GM21576 (cell line): ENCODE measurements at regions not wholly inside any gene's neighbourhood (a gene's known extent, or its start where the extent isn't known, plus 50 kb on each side); places are given as distances from the start of the nearest gene placed in this dataset.

ENCODE experiments used
- ATAC-seq: cut with Tn5 transposase; IDR thresholded peaks from one replicate; pipeline ENCODE4 v1.9.1; 2021; ENCODE audit warnings: mild to moderate bottlenecking, moderate library complexity; ENCODE audit not compliant: unreplicated experiment

GRCh38 chr15:31455499-31455898, 128.9 kb downstream of the KLF13 start:
- no peak for ATAC-seq

DNA sequence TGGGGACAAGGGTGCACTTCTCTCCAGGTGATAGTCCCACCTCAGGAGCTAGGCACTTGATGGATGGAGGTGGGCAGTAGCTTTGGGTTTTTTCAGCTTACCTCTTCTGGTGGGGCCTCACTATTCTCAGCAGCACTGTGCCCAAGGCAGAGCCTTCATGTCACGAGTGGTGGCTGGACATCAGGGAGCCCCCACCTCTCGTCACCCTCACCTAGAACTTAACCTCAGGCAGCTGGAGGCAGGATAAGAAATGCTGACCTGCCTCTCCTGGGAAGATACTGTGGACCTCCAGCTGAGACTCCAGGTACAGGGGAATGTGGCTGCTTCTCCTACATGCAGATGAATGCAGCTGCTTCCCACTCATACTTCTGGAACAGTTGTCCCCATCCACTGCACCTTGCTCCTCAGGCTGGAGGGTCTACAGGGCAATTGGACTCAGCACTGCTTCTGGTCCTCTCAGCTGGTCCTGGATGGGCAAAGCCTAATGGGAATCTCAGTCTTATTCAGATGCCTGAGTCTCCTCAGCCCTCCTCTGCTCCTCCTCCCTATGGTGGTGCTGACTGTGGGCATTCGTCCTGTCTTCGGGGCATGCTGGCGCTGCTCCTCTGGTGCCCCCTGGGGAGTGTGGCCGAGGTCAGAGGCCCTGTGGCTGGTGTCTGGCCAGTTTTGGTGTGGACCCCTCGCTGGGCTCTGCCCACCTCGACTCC, 129.9 kb downstream of the KLF13 start:
- ATAC-seq = no peak

DNA sequence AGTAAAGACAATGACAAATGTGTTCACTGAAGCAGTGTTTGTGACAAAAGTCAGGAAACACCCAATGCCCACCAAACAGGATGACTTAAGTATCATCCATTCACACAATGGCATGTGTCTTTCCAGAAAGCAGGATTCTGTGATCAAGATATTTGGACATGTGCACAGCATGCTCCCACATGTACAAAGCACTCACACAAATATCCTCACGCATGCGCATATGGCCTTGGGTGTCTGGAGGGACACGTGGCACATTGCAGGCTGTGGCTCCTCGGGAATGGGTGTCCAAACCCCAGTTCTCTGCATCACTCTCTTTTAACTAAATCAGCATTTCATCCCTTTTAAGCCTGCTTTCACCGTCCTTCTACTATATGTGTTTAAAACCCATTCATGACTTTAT, 130.5 kb downstream of the KLF13 start:
- ATAC-seq = no peak

GRCh38 chr15:31457631-31458526, 131.2 kb downstream of the KLF13 start:
- no peak for ATAC-seq

DNA sequence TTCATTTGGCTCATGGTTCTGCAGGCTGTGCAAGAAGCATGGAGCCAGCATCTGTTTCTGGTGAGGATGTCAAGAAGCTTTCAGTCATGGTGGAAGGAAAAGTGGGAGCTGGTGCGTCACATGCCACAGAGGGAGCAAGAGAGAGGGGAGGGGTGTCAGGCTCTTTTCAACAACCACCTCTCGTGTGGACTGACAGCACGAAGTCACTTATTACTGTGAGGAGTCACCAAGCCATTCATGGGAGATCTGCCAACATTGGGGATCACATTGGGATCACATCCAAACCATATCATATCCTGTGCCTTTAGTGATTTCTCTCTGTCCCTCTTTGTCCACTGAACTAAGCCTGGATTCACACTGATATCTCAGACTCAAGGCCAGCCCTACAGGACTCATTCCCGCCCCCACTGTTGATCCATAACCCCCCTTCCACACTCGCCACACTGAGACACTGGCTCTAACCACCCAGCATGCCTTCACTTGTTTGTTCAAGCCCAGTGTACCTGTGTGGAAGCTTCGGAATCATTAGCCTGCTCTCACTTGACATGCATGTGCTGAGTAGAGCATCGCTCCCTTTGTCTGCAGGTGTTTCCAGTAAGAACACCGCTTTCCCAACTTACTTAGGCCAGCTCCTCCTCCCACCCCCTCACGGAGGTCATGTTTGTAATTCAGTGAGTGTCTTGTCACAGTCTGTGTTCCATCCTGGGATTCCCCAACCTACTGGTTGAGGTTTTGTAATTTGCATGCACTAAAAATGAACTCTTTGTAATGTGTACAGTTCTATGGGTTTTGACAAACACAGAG, 132.2 kb downstream of the KLF13 start:
- peak; percentile 87 for ATAC-seq

GRCh38 chr15:31459400-31459748, 132.7 kb downstream of the KLF13 start:
- no peak for ATAC-seq

- ATAC-seq = no peak
Measured at GRCh38 chr15:31461375-31461774, 134.7 kb downstream of the KLF13 start.

GRCh38 chr15:31461911-31462480, 135.4 kb downstream of the KLF13 start:
- ATAC-seq = no peak

- no peak for ATAC-seq
Measured at GRCh38 chr15:31463521-31464102, 137.0 kb downstream of the KLF13 start.

DNA sequence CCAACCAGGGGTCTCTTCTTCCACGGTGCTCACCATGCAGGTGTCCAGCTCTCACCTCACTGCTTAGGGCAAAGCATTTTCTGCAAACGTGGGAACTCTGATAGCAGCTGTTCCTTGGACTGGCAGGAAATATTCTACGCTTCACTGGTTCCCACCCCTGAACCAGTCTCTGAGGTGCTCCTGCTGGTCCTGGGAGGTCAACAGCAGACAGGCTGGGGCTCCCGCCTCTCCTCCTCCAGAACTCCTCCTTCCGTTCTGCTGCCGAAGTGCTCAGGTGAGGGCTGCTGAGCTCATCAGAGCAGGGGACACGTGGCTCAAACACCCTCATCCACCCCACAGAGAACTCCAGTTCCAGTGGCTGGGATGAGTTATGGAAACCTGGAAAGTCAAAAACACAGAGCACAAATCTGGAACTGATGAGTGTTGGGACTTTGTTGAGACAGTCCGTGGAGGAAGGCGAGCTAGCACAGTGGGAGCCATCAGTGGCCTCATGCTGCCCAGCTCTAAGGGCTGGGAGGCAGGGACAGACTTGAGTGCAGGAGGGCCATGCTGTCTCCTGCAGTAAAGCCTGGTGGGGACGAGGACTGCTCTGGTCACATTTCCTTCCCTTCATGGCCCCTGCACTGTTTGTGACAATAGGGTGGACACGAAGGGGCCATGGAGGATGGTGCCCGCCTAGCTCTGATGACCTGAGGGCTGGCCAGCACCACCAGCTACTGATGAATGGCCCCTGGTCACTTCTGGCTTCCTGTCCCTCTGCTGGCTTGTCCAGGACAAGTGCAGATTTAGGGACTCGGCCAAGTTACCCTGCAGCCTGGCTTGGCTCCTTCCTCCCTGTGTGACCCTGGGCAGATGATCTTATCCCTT, 137.8 kb downstream of the KLF13 start:
- ATAC-seq = no peak

DNA sequence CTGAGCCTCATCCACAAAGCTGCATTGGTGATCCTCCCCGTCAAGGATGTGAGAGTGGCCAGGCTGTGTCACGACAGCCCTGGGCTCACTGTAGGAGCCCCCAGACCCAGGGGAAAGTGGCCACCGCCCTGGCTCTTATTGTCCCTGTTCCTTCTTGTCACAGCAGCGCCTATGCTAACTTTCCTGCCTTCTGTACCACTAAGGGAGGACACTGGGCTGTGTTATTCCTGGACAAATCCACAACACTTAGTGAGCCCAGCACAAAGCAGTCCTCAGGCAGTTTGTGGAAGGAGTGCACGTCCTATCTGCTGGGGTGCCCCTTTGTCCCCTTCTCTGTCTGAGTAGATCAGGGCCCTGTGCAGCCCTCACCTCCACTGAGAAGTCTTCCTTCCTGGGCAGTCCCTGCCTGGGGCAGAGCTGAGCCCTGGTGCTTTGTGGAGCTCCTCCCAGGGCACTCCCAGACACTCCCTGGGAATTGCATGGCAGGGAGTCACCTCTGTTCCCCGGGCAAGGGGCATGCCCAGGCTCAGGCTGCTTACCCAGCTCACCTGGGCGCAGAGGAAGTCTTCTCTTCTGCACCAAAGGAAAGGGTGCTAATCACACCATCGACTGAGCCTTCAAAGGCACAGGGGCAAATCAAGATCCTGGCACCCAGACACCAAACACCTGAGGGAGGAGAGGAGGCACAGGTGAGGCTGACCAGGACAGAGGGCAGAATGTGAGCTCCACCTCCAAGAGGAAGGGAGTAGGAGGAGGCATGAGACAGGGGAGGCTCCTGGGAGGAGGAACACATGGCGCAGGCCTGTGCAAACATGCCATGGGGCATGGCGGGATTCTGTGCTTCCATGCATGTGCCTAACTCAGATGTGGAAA, 138.7 kb downstream of the KLF13 start:
- no peak for ATAC-seq

GRCh38 chr15:31467361-31467760, 140.7 kb downstream of the KLF13 start:
- no peak for ATAC-seq

DNA sequence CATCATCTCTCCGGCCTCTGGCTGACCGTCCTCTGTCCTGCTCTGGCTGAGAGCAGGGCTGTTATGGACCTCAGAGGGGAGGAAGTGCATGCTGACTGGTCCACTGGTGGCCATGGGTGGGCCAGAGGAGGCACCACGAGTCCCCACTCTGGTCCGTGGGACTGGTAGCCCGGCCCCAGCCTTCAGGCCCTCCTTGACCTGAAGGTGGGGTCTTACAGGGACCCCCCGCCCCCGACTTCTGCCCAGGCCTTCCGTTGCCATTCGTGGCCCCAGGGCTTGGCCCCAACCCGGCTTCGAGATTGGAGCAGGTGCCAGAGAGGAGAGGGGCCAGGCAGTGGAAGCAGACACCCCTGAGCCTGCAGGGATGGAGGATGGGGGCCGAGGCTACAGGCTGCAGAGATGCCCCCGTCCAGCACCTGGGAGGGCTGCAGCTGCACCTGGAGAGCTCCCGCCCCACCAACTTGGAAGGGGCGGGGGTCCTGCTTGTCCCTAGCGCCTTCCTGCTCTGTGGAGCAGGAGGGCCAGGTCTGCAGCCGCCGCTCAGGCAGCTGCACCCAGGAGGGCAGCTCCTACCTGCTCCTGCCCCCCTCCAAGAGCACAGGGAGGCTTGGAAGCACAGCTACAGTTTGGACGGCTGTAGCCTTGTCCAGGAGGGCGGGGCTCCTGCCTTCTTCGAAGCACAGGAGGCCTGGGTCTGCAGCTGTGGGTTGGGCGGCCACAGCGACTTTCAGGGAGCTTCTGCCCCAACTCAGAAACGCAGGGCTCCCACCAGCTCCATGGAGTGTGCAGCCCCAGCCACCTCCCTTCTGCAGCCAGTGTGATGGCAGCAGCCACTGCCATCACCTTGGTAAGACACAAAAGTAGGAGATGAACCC, 142.5 kb downstream of the KLF13 start:
- ATAC-seq = no peak

GRCh38 chr15:31469786-31470525, 143.3 kb downstream of the KLF13 start:
- no peak for ATAC-seq

GRCh38 chr15:31470756-31471155, 144.1 kb downstream of the KLF13 start:
- no peak for ATAC-seq

GRCh38 chr15:31471731-31472430, 145.2 kb downstream of the KLF13 start:
- no peak for ATAC-seq
